GM04503 (cell line): ENCODE measurements at regions not wholly inside any gene's neighbourhood (a gene's known extent, or its start where the extent isn't known, plus 50 kb on each side); places are given as distances from the start of the nearest gene placed in this dataset.

Experiments used
- DNase-seq: peaks from one replicate; pipeline ENCODE4 v3.0.0-alpha.2; 2012; ENCODE audit warnings: low read depth

DNA sequence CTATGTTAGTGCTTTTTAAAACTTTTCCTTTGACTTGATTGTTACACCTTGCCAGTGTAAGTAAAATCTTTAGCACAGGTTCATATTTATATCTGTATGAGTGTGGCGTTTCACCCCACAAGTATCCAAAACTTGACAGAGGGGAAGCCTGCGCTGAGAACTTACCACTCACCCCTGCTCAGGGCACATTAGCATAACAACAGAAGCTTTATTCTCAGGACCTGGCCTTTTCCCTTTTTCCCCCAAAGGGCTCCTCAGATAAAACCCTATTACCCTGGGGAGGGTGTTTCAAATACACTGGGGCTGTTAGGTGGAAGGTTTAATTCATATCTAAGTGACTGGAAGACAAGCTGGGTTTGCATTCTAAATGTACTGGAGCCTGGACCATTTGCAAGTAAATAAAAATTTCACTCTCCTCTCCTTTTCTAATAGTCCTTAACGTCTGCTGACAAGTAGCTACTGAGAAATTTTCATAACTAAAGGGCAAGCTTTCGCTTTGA, 276.6 kb downstream of the RNF152 start:
- no peak for DNase-seq

DNA sequence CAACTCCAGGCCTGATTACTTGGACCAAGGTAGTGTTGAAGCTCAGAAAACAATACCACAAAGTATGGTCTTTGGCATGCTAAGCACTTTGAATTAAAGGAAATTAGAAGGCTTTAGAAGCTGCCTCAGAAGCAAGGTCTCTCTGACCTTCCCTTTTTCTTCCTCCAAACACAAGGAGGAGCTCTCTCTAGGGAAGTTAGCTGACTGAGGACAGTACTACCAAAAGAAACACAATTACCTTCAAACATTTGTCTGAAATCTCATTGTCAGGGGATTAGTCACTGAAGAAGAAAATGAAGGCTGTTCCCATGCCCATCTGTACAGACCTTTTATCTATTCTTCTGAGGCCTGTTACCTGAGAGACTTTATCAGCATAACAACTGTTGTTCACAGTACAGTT, 279.3 kb downstream of the CDH20 start:
- no peak for DNase-seq

DNA sequence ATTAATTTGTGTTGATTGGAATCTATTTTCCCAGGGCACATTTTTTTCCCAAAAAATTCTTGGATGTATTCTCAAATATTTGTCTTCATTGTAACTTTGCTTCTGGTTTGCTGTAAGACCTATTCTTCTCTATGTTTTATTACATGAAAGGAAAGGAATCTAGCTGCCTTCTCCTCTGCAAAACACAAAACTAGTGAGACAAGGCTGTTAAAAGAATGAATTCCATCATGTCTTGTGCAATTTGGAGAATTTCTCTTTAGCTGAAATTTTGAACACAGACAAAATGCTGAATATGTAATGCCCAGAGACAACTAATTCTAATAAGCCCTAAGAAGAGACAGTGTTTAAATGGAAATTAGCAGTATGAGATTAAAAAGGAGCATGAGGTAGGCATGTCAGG, 275.9 kb downstream of the CDH20 start:
- no peak for DNase-seq

DNA sequence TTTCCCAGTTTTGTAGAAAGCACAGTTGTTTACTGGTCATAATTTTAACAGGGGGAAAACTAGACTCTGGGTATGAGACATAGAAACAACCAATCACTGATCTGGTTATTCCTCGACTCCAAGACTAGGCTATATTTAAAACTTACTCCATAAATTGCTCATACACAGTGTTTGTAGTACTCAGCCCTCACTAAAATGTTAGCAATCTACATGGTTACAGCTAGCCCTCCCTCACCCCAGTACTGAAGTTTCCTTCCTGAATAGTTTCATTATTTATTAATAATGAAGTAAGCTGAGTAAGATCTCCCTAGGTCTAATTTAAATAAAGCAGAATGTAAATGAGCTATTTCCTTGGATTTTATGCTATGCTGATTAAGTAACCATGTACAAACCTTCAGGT, 275.1 kb downstream of the CDH20 start:
- no peak for DNase-seq

DNA sequence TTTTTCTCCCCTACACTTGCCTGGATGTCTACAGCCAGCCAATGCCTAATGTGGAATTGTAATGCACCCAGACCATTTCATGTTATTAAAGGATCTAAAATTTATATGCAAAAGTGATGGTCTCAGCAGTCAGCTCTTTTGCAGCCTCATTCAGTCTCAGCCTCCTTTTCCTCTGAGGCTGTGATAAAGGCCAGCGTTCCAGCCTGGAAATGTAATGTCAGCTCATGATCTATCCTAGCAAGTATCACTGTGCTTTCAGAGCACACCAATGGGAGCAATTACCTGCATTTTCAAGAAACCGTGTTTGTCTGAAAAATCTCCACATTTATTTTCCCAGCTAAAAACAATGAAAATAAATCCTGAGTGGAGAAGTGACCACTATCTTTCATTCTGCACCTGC, 274.6 kb downstream of the CDH20 start:
- DNase-seq, result no peak

DNA sequence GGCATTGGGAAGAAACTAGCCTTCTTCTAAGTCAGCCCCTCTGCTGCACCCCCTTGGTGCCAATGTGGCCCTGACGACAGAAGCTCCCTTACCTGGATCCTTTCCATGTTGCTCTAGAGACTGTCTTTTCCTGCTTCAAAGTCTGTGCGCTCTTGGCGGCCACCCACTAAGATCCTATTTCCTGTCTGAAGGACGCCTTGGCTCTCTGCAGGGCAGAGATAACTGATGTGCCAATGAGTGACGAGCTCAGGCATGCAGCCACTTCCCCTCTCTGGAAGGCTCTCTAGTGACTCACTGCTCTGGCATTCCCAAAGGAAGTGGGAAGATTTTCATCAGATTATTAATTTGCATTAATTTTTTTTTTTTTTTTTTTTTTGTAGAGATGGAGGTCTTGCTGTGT, 273.5 kb downstream of the CDH20 start:
- peak; percentile 71 for DNase-seq

DNA sequence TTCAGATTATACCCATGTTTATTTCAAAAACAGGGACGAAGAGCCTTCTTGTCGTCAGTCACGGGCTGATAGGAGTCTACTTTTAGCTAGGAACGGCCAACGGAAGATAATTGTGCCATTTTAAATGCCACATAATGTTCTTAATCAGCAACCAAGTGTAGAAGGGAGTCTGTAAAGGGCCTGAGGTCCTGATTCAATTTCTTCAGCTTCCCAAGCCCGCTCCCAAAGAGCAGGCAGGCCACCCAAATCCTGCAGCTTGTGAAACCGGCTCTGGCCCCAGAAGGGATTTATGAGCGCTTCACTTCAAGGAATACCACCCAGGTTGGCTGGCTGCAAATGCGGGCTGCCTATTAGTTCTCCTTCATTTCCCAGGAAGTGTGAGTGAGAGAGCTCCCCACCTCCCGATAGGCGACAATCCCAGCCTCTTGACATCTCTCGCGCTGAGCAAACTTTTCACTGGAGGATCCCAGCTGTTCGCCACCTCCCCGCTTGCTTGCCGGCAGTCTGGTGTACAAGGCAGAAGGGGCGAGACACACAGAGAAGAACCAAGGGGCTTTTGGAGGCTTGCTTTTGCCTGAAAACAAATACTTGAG, 272.9 kb downstream of the CDH20 start:
- no peak for DNase-seq

DNA sequence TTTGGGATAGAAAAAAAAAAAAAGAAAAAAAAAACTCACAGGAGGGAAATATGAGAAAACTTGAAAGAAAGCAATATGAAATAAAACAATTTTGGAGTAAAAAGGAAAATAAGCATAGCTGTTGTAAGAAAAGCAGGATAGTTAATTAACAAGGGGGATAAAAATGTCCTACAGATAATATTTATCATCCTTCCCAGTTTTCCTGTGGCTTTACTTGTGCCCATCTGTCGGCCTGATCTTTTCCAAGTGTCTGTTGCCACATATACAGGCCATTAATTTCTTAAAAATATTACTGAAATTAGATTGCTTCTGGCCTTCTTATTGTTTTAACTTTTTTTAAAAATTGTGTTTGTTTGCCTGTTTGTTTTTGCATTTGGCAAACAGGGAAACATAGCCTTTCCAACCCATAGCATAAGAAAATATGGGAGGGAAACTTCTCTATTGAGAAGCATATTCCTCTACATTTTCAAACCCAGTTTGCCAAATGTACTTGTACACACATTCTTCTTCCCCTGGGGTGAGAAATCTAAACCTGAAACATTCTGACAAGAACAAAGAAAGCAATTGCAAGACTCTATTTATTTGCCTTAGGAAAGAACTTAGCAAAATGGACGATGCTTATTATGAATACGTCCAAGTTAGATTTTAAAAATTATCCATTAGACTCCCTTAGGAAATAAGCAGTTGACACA, 272.3 kb downstream of the CDH20 start:
- DNase-seq, result no peak
